ENCODE measurements at regions not wholly inside any gene's neighbourhood (a gene's known extent, or its start where the extent isn't known, plus 50 kb on each side); places are given as distances from the start of the nearest gene placed in this dataset.
"Not testable (repeated sequence)": the region's sequence is repeated elsewhere in the genome, so short reads cannot be mapped to it uniquely, and the experiment has no call there.

DNA sequence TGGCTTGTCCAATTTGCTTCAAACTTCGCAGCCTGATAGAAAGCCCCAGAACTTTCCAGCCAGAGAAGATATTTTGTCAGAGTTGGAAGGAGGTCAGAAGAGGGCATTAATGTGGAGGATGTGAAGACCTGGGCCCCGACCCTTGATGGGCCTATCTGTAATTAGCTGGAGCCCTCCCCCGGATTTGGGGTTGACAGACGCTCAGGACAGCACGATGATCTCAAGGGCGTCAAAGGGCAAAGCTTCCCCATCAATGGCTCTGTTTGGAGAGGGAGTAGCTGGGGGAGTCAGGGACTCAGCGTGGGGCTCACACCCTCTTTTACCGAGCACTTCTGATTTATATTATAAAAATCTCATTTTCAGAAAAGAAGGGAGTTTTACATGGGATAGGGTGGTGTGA is 59.0 kb upstream of the PPP2R3B start:
- no peaks in the 10 kb centered on the region for H3K4me1 ChIP-seq (ENCODE audit: control insufficient read depth, low read length)
- no peaks in the 10 kb centered on the region for H3K9me3 ChIP-seq (ENCODE audit: control insufficient read depth, insufficient read depth, low read length)
- H3K9me2 ChIP-seq (replicated peaks; ENCODE audit: control insufficient read depth, low read length) = no peaks in the 10 kb centered on the region
- TF ChIP-seq CTCF (IDR thresholded peaks at IDR 0.05; ENCODE audit: low read depth, low read length, poor library complexity, severe bottlenecking) (no peak), EZH2phosphoT487 (IDR thresholded peaks at IDR 0.05; ENCODE audit: borderline replicate concordance, low read length) (no peak)
- H3K27me3 ChIP-seq (ENCODE audit: control insufficient read depth, low read length) = no peaks in the 10 kb centered on the region
- H3F3A ChIP-seq (ENCODE audit: control insufficient read depth, insufficient read depth) = no peaks in the 10 kb centered on the region
- no peak overlapping the region for H3K27ac ChIP-seq (ENCODE audit: low read depth, low read length)
- no peaks in the 10 kb centered on the region for H4K20me1 ChIP-seq (ENCODE audit: control insufficient read depth, insufficient read depth, low read depth, low read length)
- no peak overlapping the region for H3K4me3 ChIP-seq (ENCODE audit: low read length)
- no peak overlapping the region for H3K4me2 ChIP-seq (ENCODE audit: low read length)
- H3K79me2 ChIP-seq (ENCODE audit: control insufficient read depth, low read length) = no peaks in the 10 kb centered on the region
- no peaks in the 10 kb centered on the region for H3K36me3 ChIP-seq (ENCODE audit: control insufficient read depth, low read length)

DNA sequence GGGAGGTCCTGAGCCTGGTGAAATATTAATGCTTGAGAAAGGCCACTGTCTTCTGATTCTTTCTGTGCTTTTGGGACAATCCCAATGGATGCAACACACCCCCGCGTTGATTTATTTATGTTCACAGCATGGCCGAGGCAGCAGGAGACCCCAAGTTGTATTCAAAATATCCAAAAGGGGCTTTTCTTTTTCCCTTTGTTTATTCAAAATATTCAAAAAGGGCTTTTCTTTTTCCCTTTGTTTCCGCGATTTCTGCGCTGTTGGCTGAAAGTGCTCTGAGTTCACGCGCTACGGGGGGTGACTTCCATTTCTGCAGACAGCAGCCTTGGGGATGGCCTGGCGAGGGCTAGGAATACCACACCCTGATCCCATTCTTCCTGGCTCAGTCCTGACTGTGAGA is 59.5 kb upstream of the PPP2R3B start:
- no peak overlapping the region for H3K27ac ChIP-seq (ENCODE audit: low read depth, low read length)
- TF ChIP-seq CTCF (IDR thresholded peaks at IDR 0.05; ENCODE audit: low read depth, low read length, poor library complexity, severe bottlenecking) = no peak
- TF ChIP-seq EZH2phosphoT487 (IDR thresholded peaks at IDR 0.05; ENCODE audit: borderline replicate concordance, low read length) = no peak
- H4K20me1 ChIP-seq (ENCODE audit: control insufficient read depth, insufficient read depth, low read depth, low read length) = no peaks in the 10 kb centered on the region
- no peak overlapping the region for H3K4me2 ChIP-seq (ENCODE audit: low read length)
- no peak overlapping the region for H3K4me3 ChIP-seq (ENCODE audit: low read length)
- no peaks in the 10 kb centered on the region for H3F3A ChIP-seq (ENCODE audit: control insufficient read depth, insufficient read depth)
- no peaks in the 10 kb centered on the region for H3K9me2 ChIP-seq (replicated peaks; ENCODE audit: control insufficient read depth, low read length)
- no peaks in the 10 kb centered on the region for H3K36me3 ChIP-seq (ENCODE audit: control insufficient read depth, low read length)
- no peaks in the 10 kb centered on the region for H3K79me2 ChIP-seq (ENCODE audit: control insufficient read depth, low read length)
- H3K4me1 ChIP-seq (ENCODE audit: control insufficient read depth, low read length) = no peaks in the 10 kb centered on the region
- H3K9me3 ChIP-seq (ENCODE audit: control insufficient read depth, insufficient read depth, low read length) = no peaks in the 10 kb centered on the region
- no peaks in the 10 kb centered on the region for H3K27me3 ChIP-seq (ENCODE audit: control insufficient read depth, low read length)

GRCh38 chrX:447052-447451 is 60.3 kb upstream of the PPP2R3B start:
- no peaks in the 10 kb centered on the region for H3K4me1 ChIP-seq (ENCODE audit: control insufficient read depth, low read length)
- H3K79me2 ChIP-seq (ENCODE audit: control insufficient read depth, low read length) = no peaks in the 10 kb centered on the region
- no peaks in the 10 kb centered on the region for H3K36me3 ChIP-seq (ENCODE audit: control insufficient read depth, low read length)
- H4K20me1 ChIP-seq (ENCODE audit: control insufficient read depth, insufficient read depth, low read depth, low read length) = no peaks in the 10 kb centered on the region
- H3K4me2 ChIP-seq (ENCODE audit: low read length) = no peak overlapping the region
- H3K9me2 ChIP-seq (replicated peaks; ENCODE audit: control insufficient read depth, low read length) = no peaks in the 10 kb centered on the region
- no peaks in the 10 kb centered on the region for H3K9me3 ChIP-seq (ENCODE audit: control insufficient read depth, insufficient read depth, low read length)
- H3K4me3 ChIP-seq (ENCODE audit: low read length) = no peak overlapping the region
- no peak overlapping the region for H3K27ac ChIP-seq (ENCODE audit: low read depth, low read length)
- TF ChIP-seq EZH2phosphoT487 (IDR thresholded peaks at IDR 0.05; ENCODE audit: borderline replicate concordance, low read length) (no peak), CTCF (IDR thresholded peaks at IDR 0.05; ENCODE audit: low read depth, low read length, poor library complexity, severe bottlenecking) (no peak)
- no peaks in the 10 kb centered on the region for H3K27me3 ChIP-seq (ENCODE audit: control insufficient read depth, low read length)
- no peaks in the 10 kb centered on the region for H3F3A ChIP-seq (ENCODE audit: control insufficient read depth, insufficient read depth)

DNA sequence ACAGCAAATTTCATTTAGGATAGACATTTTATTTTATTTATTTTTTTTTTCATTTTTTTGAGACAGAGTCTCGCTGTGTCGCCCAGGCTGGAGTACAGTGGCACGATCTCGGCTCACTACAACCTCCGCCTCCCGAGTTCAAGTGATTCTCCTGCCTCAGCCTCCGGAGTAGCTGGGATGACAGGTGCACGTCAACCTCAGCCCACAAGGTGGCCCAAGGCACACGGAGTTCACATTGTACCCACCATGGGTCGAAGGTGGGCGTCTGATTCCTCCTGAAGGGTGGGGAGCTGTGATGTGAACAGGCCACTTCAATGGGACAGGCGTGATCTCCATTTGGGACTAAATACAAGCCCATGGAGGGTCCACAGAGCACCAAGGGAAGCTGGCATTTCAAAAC is 65.0 kb upstream of the PPP2R3B start:
- TF ChIP-seq CTCF (IDR thresholded peaks at IDR 0.05; ENCODE audit: low read depth, low read length, poor library complexity, severe bottlenecking) = peak; percentile 17

More for the DNA sequence above, 65.0 kb upstream of the PPP2R3B start:
- not testable (repeated sequence) for H3K9me3 ChIP-seq (ENCODE audit: control insufficient read depth, insufficient read depth, low read length); H3K79me2 ChIP-seq (ENCODE audit: control insufficient read depth, low read length); H3K4me1 ChIP-seq (ENCODE audit: control insufficient read depth, low read length); H3K36me3 ChIP-seq (ENCODE audit: control insufficient read depth, low read length); H3K4me2 ChIP-seq (ENCODE audit: low read length); H3K9me2 ChIP-seq (replicated peaks; ENCODE audit: control insufficient read depth, low read length); H4K20me1 ChIP-seq (ENCODE audit: control insufficient read depth, insufficient read depth, low read depth, low read length); H3K27me3 ChIP-seq (ENCODE audit: control insufficient read depth, low read length); H3K4me3 ChIP-seq (ENCODE audit: low read length); H3K27ac ChIP-seq (ENCODE audit: low read depth, low read length); H3F3A ChIP-seq (ENCODE audit: control insufficient read depth, insufficient read depth)
